NCI-H524 (cell line): ENCODE measurements at regions not wholly inside any gene's neighbourhood (a gene's known extent, or its start where the extent isn't known, plus 50 kb on each side); places are given as distances from the start of the nearest gene placed in this dataset.

ENCODE experiments used
- DNase-seq, 2 experiments: peaks; one replicate each; lab custom pipeline; 2025; lab: John Stamatoyannopoulos, UW

DNA sequence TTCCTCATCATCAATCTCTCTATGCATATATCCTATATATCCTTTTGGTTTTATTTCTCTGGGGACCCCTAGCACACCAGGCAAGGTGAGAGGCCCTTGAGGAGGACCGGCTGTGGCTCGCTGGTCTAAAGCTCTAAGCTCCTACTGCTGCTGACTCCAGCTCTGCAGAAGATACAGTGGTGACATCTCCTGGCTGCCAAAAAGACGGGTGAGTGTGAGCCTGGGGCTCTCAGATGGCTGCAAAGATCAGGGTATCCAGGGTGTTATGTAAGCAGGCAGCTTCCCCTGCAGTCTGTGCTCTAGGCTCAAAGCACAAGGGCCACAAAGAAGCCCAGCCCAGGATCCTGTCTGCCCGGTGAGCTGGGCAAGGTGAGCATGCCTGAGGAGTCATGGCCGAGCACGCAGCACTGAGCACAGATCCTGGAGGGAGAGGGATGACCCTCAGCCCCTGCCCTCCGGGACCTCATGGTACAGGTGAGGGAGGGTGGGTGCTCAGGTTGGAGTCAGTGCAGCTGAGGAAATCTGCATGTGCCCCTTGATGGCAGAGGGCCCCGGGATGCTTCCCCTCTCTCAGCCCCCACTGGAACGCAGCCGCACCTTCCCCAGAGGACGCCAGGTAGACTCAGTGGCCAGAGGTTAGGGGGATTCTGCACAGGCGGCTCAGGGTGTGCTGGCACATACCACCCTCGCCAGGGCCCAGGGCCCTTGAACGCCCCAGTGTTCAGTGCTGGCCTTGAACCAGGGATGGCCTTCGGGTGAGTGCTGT, 95.4 kb upstream of the INSIG1 start:
- no peak for DNase-seq

- DNase-seq: no peak
Observed at GRCh38 chr7:155203059-155203881, 94.4 kb upstream of the INSIG1 start.

GRCh38 chr7:155203882-155204691, 93.6 kb upstream of the INSIG1 start:
- DNase-seq: no peak

- no peak for DNase-seq
Observed at GRCh38 chr7:155204744-155205367, 92.8 kb upstream of the INSIG1 start.

DNA sequence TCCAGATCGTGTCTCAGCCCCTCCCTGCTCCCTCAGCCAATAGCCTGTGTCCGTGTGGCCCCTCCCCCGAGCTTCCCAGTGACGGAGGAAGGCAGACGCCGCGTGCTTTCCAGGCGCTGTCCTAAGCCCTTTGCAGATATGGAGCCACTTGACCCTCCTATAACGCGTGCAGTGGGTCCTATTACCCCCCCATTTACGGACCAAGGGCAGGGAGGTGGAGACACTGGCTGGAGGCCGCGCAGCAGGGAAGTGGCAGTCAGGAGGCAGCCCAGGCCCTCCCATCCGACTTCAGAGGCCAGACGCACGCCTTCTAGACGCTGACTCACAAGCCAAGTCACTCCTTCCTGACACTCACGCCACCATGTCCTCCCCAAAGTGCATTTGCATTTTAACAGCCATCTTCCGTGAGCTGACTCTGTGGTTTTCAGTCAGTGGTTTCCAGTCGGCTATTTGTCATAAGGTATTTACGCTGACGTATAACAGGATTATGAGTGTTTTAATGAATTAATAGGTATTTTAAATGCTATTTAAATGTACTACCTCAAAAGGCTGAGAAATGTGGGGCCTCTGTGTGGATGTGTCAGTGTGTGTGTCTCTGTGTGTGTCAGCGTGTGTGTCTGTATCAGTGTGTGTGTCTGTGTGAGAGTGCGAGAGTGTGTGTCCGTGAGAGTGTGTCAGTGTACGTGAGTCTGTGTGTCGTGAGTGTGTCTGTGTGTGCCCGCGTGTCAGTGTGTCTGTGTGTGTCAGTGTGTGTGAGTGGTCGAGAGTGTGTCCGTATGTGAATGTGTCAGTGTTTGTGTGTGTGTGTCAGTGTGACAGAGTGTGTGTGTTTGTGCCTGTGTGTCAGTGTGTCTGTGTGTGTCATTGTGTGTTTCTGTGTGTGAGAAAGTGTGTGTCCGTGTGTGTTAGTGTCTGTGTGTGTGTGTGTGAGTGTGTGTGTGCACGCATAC, 92.0 kb upstream of the INSIG1 start:
- no peak for DNase-seq

DNA sequence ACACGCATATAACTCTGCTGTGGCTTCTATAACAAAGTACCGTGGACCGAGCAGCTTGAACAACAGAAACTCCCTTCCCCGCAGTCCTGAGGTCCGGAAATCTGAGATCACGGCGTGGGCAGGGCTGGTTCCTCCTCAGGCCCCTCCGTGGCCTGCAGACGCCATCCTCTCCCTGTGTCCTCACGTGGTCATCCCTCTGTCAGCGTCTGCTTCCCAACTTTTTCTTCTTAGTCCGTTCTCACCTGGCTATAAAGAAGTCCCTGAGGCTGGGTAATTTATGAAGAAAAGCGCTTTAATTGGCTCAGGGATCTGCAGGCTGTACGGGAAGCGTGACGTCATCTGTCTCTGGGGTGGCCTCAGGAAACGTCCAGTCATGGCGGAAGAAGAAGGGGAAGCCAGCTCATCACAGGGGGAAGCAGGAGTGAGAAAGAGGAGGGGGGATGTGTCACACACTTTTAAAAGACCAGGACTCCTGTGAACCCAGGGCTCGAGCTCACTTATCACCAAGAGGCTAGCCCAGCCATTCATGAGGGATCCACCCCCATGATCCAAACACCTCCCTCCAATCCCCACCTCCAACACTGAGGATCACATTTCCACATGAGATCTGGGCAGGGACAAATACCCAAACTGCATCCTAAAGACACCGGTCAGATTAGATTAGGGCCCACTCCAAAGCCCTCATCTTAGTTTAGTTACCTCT, 91.2 kb upstream of the INSIG1 start:
- no peak for DNase-seq

GRCh38 chr7:155207326-155208002, 90.2 kb upstream of the INSIG1 start:
- DNase-seq: no peak

GRCh38 chr7:155208681-155209477, 88.8 kb upstream of the INSIG1 start:
- no peak for DNase-seq

DNA sequence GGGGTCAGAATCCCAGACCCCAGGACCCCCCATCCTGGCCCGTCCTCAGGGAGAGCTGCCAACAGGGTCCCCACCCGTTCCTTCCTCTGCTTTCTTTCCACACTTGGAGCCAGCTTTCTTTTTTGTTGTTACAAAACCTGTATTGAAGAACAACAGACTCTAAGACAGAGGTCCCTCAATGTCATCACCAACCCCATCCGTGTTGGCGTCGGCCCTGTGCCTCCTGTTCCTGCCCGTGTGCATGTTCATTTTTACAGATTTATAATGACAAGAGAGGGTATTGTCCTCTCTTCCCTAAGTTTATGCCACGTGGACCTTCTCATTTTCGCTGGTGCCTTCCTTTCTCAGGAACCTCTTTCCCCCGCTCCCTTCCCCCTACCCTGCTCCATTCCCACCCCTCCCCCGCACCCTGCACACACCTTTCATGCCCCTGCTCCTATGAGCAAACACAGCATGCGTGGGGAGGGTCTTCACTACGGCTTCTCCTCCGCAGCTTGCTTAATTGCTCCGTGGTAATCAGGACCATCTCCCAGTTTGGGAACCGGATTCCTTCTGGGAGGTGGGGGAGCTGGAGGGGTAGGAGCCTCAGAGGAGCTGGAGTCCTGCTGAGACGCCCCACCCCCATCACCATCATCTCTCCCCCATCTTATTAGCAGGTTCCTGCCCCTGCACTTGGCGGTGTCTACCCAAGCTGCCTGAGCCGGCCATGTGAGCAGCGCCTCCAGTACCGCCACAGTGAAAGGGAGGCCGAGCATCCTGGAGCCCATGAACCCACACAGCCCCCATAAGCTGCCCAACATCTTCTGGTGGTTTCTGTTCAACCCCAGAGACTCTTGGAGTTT, 88.0 kb upstream of the INSIG1 start:
- DNase-seq: no peak

- DNase-seq: no peak
Observed at GRCh38 chr7:155210356-155210755, 87.3 kb upstream of the INSIG1 start.

- DNase-seq: no peak
Observed at GRCh38 chr7:155211173-155211572, 86.5 kb upstream of the INSIG1 start.

DNA sequence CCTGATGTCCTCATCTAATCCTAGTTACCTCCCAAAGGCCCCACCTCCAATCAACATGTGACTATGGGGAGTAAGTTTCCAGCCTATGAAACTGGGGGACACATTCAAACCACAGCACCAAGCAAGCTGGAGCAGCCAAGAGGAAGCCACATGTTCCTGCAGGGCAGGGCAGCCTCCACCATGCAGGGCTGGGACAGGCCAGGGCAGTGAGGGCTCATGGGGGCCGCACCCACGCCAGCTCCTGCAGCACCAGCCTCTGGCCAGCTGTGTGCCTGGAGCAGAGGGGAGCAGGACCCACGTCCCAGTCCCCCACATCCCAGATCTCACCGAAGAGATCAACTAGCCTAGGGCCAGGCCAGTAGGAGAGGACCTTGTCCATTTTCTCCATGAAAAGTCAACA, 85.9 kb upstream of the INSIG1 start:
- DNase-seq: no peak

GRCh38 chr7:155212301-155213015, 85.2 kb upstream of the INSIG1 start:
- DNase-seq: no peak

GRCh38 chr7:155213385-155213784, 84.3 kb upstream of the INSIG1 start:
- DNase-seq: no peak

DNA sequence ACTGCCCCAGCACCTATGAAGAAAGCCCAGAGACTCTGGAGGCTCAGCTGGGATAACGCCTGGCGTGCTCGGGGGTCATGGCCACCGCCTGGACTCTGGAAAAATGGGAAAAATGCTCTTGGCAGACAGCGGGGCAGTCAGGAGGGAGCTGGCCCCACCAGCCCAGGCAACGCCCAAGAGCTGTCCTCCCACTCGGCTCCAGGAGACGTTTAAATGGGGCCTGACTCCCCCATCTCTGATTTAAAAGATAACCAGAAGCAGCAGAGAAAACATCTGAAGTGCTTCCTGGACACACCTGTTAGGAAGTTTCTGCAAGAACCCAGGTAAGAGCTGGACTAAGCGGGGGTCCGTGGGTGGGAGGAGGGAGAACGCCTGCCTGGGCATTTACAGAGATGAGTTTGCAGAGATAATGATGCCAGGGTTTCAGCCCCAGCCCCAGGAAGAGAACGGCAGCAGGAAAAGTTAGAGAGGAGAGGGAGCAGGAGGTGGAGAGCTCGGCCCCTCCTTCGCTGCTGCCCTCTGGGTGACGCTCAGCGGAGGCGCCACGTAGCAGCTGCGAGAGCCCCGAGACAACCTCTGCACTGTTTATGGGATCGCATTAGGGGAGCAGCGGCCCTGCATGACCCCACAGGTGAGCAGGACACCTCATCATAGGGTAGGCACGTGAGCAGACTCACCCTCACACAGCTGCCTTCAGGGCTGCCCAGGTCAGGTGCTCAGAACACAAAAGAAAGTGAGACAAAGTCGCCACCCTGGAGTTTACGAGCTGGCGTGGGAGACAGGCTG, 83.5 kb upstream of the INSIG1 start:
- DNase-seq: peak in 1 of 2 experiments; percentile 44

GRCh38 chr7:155215576-155216325, 81.9 kb upstream of the INSIG1 start:
- DNase-seq: peak in 1 of 2 experiments; percentile 25
